HUES48 (cell line): ENCODE measurements at regions not wholly inside any gene's neighbourhood (a gene's known extent, or its start where the extent isn't known, plus 50 kb on each side); places are given as distances from the start of the nearest gene placed in this dataset.

Source experiments
- H3K27ac ChIP-seq: one replicate; pipeline ENCODE4 v1.7.0; 2013; ENCODE audit warnings: low read depth, low read length, inconsistent platforms
- H3K27me3 ChIP-seq: 2 replicates; pipeline ENCODE4 v1.6.1; 2013; ENCODE audit warnings: mild to moderate bottlenecking, low read length; ENCODE audit not compliant: control insufficient read depth, insufficient read depth
- H3K36me3 ChIP-seq: 2 replicates; pipeline ENCODE4 v1.6.1; 2013; ENCODE audit warnings: low read length; ENCODE audit not compliant: control insufficient read depth, insufficient read depth
- H3K4me1 ChIP-seq: 2 replicates; pipeline ENCODE4 v1.6.1; 2013; ENCODE audit warnings: mild to moderate bottlenecking, low read length; ENCODE audit not compliant: control insufficient read depth, insufficient read depth
- H3K4me3 ChIP-seq: 2 replicates; pipeline ENCODE4 v1.5.1; 2013; ENCODE audit warnings: mild to moderate bottlenecking, low read depth, low read length
- H3K9ac ChIP-seq: 2 replicates; pipeline ENCODE4 v1.6.1; 2013; ENCODE audit warnings: mild to moderate bottlenecking, low read depth, low read length, moderate library complexity
- H3K9me3 ChIP-seq: 2 replicates; pipeline ENCODE4 v1.6.1; 2013; ENCODE audit warnings: low read length; ENCODE audit not compliant: control insufficient read depth, insufficient read depth

- Histone ChIP-seq H3K36me3 (no peaks in the 10 kb centered on the region), H3K27ac (no peak overlapping the region), H3K4me3 (no peak overlapping the region), H3K9me3 (no peaks in the 10 kb centered on the region), H3K27me3 (no peaks in the 10 kb centered on the region), H3K9ac (no peak overlapping the region), H3K4me1 (0 out of 2 replicates have a peak, but pooled peaks cover 6% of the 10 kb centered on the region)
These were observed 481.4 kb upstream of the ALCAM start for GRCh38 chr3:104885214-104885814.

- Histone ChIP-seq H3K27ac (no peak overlapping the region), H3K4me3 (no peak overlapping the region), H3K9ac (no peak overlapping the region), H3K36me3 (no peaks in the 10 kb centered on the region), H3K27me3 (no peaks in the 10 kb centered on the region), H3K9me3 (no peaks in the 10 kb centered on the region), H3K4me1 (peaks cover 7% of the 10 kb centered on the region; the same call in 1 of the 2 replicates)
These were observed 480.3 kb upstream of the ALCAM start for GRCh38 chr3:104886220-104886995.

- H3K9me3 ChIP-seq = no peaks in the 10 kb centered on the region
- H3K4me3 ChIP-seq = no peak overlapping the region
- no peak overlapping the region for H3K27ac ChIP-seq
- no peak overlapping the region for H3K9ac ChIP-seq
- H3K36me3 ChIP-seq = no peaks in the 10 kb centered on the region
- peaks cover 14% of the 10 kb centered on the region for H3K4me1 ChIP-seq
- no peaks in the 10 kb centered on the region for H3K27me3 ChIP-seq
These were observed 479.6 kb upstream of the ALCAM start for GRCh38 chr3:104887069-104887468.

GRCh38 chr3:104887619-104888018 lies 479.1 kb upstream of the ALCAM start:
- no peaks in the 10 kb centered on the region for H3K9me3 ChIP-seq
- no peaks in the 10 kb centered on the region for H3K36me3 ChIP-seq
- no peak overlapping the region for H3K4me3 ChIP-seq
- no peak overlapping the region for H3K9ac ChIP-seq
- H3K27ac ChIP-seq = no peak overlapping the region
- H3K27me3 ChIP-seq = no peaks in the 10 kb centered on the region
- peaks cover 18% of the 10 kb centered on the region for H3K4me1 ChIP-seq

GRCh38 chr3:104892044-104892443 lies 474.7 kb upstream of the ALCAM start:
- no peaks in the 10 kb centered on the region for H3K27me3 ChIP-seq
- peaks cover 12% of the 10 kb centered on the region for H3K4me1 ChIP-seq
- H3K9ac ChIP-seq = no peak overlapping the region
- H3K4me3 ChIP-seq = no peak overlapping the region; the same call in 1 of the 2 replicates
- no peaks in the 10 kb centered on the region for H3K36me3 ChIP-seq
- peak overlapping the region; percentile 12 for H3K27ac ChIP-seq
- no peaks in the 10 kb centered on the region for H3K9me3 ChIP-seq

GRCh38 chr3:104896624-104897023 lies 470.1 kb upstream of the ALCAM start:
- Histone ChIP-seq H3K27me3 (no peaks in the 10 kb centered on the region), H3K9me3 (no peaks in the 10 kb centered on the region), H3K9ac (no peak overlapping the region), H3K4me1 (peaks cover 9% of the 10 kb centered on the region), H3K27ac (no peak overlapping the region), H3K4me3 (no peak overlapping the region), H3K36me3 (no peaks in the 10 kb centered on the region)

GRCh38 chr3:104901396-104901795 lies 465.3 kb upstream of the ALCAM start:
- Histone ChIP-seq H3K9me3 (no peaks in the 10 kb centered on the region), H3K27me3 (no peaks in the 10 kb centered on the region), H3K27ac (no peak overlapping the region), H3K4me1 (no peaks in the 10 kb centered on the region), H3K9ac (no peak overlapping the region), H3K36me3 (no peaks in the 10 kb centered on the region), H3K4me3 (no peak overlapping the region)

GRCh38 chr3:104903064-104903463 lies 463.6 kb upstream of the ALCAM start:
- H3K4me1 ChIP-seq = no peaks in the 10 kb centered on the region
- no peaks in the 10 kb centered on the region for H3K9me3 ChIP-seq

GRCh38 chr3:104906001-104906639 lies 460.6 kb upstream of the ALCAM start:
- no peaks in the 10 kb centered on the region for H3K27me3 ChIP-seq
- H3K4me1 ChIP-seq = peaks cover 15% of the 10 kb centered on the region
- H3K27ac ChIP-seq = no peak overlapping the region
- no peaks in the 10 kb centered on the region for H3K9me3 ChIP-seq
- no peak overlapping the region for H3K4me3 ChIP-seq
- H3K9ac ChIP-seq = no peak overlapping the region
- no peaks in the 10 kb centered on the region for H3K36me3 ChIP-seq

More at GRCh38 chr3:104903064-104903463, 463.6 kb upstream of the ALCAM start:
- no peak overlapping the region for H3K4me3 ChIP-seq
- no peak overlapping the region for H3K27ac ChIP-seq
- no peaks in the 10 kb centered on the region for H3K36me3 ChIP-seq
- no peaks in the 10 kb centered on the region for H3K27me3 ChIP-seq
- H3K9ac ChIP-seq = no peak overlapping the region

- Histone ChIP-seq H3K36me3 (no peaks in the 10 kb centered on the region), H3K9me3 (no peaks in the 10 kb centered on the region), H3K4me3 (no peak overlapping the region), H3K27me3 (no peaks in the 10 kb centered on the region), H3K4me1 (peaks cover 19% of the 10 kb centered on the region), H3K9ac (no peak overlapping the region), H3K27ac (no peak overlapping the region)
These were observed 459.2 kb upstream of the ALCAM start for GRCh38 chr3:104907507-104907906.

GRCh38 chr3:104908761-104909160 lies 457.9 kb upstream of the ALCAM start:
- no peak overlapping the region for H3K9ac ChIP-seq
- H3K27ac ChIP-seq = peak overlapping the region; percentile 42

More at GRCh38 chr3:104908761-104909160, 457.9 kb upstream of the ALCAM start:
- H3K36me3 ChIP-seq = no peaks in the 10 kb centered on the region
- H3K4me1 ChIP-seq = peaks cover 19% of the 10 kb centered on the region
- H3K9me3 ChIP-seq = no peaks in the 10 kb centered on the region
- no peak overlapping the region for H3K4me3 ChIP-seq
- H3K27me3 ChIP-seq = no peaks in the 10 kb centered on the region
